ENCODE measurements at regions not wholly inside any gene's neighbourhood (a gene's known extent, or its start where the extent isn't known, plus 50 kb on each side); places are given as distances from the start of the nearest gene placed in this dataset.

DNA sequence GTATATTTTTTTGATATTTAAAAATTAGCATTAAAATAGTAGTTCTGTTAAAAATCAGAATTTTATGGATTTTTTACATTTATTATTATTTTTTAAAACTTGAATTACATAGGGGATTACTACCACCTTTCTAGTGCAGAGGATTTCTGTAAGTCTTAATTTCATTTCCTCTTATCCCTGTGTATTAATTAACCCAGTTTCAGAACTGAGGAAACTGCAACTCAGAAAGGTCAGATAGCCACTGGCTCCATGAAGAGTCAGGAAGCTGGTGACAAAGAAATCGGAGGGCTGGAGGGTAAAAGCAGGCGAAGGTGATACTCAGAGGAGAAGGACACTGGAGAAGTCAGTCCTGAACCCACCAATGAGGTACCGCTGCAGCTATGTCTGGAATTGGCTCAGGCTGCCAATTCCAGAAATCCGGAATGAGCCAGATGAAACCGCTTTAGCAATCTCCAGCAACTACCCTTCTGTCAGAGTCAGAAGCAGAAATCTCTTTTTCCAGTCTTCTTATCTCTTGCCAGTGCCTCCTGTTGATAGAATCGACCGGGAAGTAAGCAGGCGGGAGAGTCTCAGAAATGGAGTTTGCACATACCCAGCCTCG is 308.5 kb downstream of the SV2B start:
- H3K4me2 ChIP-seq (ENCODE audit: insufficient read depth, low read length) = no peak overlapping the region
- TF ChIP-seq, protein P1, sequence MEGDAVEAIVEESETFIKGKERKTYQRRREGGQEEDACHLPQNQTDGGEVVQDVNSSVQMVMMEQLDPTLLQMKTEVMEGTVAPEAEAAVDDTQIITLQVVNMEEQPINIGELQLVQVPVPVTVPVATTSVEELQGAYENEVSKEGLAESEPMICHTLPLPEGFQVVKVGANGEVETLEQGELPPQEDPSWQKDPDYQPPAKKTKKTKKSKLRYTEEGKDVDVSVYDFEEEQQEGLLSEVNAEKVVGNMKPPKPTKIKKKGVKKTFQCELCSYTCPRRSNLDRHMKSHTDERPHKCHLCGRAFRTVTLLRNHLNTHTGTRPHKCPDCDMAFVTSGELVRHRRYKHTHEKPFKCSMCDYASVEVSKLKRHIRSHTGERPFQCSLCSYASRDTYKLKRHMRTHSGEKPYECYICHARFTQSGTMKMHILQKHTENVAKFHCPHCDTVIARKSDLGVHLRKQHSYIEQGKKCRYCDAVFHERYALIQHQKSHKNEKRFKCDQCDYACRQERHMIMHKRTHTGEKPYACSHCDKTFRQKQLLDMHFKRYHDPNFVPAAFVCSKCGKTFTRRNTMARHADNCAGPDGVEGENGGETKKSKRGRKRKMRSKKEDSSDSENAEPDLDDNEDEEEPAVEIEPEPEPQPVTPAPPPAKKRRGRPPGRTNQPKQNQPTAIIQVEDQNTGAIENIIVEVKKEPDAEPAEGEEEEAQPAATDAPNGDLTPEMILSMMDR (IDR thresholded peaks at IDR 0.05; ENCODE audit: extremely low read depth, low read depth, low read length) = no peak
- H4K20me1 ChIP-seq (ENCODE audit: insufficient read depth, low read length) = no peaks in the 10 kb centered on the region

DNA sequence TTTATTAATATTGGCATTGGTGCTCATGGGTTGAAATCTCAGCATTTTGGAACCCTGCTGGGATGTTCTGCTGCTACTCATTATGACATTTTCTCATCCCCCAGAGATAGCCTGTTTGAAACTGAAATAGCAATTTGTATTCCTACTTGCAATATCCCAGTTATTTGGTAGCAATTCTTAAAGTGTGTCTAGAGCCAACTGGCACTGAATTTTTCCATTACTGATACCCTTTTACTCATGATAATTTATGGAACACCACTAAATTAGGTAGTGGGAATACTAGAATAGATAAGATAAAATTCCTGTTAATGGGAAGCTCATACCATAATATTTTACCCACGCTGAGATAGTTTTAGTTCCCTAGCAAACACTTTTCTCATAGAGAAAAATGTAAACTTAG is 309.3 kb downstream of the SV2B start:
- Histone ChIP-seq H3K27me3 (ENCODE audit: insufficient read depth, low read length) (no peaks in the 10 kb centered on the region), H4K20me1 (ENCODE audit: insufficient read depth, low read length) (no peaks in the 10 kb centered on the region), H2AFZ (ENCODE audit: low read length) (no peak overlapping the region), H3K4me3 (ENCODE audit: insufficient read depth, low read length) (no peak overlapping the region), H3K36me3 (ENCODE audit: insufficient read depth, low read length) (no peaks in the 10 kb centered on the region), H3K79me2 (ENCODE audit: insufficient read depth, low read length) (no peaks in the 10 kb centered on the region), H3K9me3 (ENCODE audit: low read depth, low read length) (no peaks in the 10 kb centered on the region), H3K4me1 (ENCODE audit: insufficient read depth, low read length) (peaks cover 6% of the 10 kb centered on the region), H3K4me2 (ENCODE audit: insufficient read depth, low read length) (no peak overlapping the region), H3K27ac (ENCODE audit: low read depth, low read length) (no peak overlapping the region)
- DNase-seq (ENCODE audit: insufficient read length, low spot score, missing footprints) = no peak
- TF ChIP-seq, protein P1 (IDR thresholded peaks at IDR 0.05; ENCODE audit: extremely low read depth, low read depth, low read length) = no peak

More for the DNA sequence above, 308.5 kb downstream of the SV2B start:
- Histone ChIP-seq H3K4me3 (ENCODE audit: insufficient read depth, low read length) (no peak overlapping the region), H3K27ac (ENCODE audit: low read depth, low read length) (no peak overlapping the region), H2AFZ (ENCODE audit: low read length) (no peak overlapping the region), H3K79me2 (ENCODE audit: insufficient read depth, low read length) (no peaks in the 10 kb centered on the region), H3K9me3 (ENCODE audit: low read depth, low read length) (no peaks in the 10 kb centered on the region), H3K36me3 (ENCODE audit: insufficient read depth, low read length) (no peaks in the 10 kb centered on the region), H3K4me1 (ENCODE audit: insufficient read depth, low read length) (peaks cover 6% of the 10 kb centered on the region), H3K27me3 (ENCODE audit: insufficient read depth, low read length) (no peaks in the 10 kb centered on the region)
- DNase-seq (ENCODE audit: insufficient read length, low spot score, missing footprints) = no peak

DNA sequence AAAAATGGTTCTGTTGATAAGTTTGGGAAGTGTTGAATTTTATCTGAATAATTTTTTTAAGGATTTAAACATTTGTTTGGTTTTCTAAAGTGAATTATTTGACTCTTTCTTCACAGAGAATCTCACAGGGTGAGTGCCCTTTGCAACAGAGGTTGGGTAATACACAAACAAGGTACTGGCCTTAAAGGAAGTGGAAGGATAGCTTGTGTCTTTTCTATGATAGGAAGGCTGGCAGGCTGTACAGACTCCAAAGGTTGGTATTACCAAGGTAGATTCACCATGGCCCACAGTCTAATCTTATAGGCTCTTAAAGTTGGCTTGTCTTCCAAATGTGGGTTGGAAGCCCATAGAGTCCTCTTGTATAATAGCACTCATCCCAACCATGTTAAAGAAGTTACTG is 311.5 kb downstream of the SV2B start:
- Histone ChIP-seq H3K4me2 (ENCODE audit: insufficient read depth, low read length) (no peak overlapping the region), H3K4me1 (ENCODE audit: insufficient read depth, low read length) (peaks cover 6% of the 10 kb centered on the region), H2AFZ (ENCODE audit: low read length) (no peak overlapping the region), H3K27ac (ENCODE audit: low read depth, low read length) (no peak overlapping the region), H3K9me3 (ENCODE audit: low read depth, low read length) (no peaks in the 10 kb centered on the region), H3K27me3 (ENCODE audit: insufficient read depth, low read length) (no peaks in the 10 kb centered on the region), H3K79me2 (ENCODE audit: insufficient read depth, low read length) (no peaks in the 10 kb centered on the region), H4K20me1 (ENCODE audit: insufficient read depth, low read length) (no peaks in the 10 kb centered on the region), H3K36me3 (ENCODE audit: insufficient read depth, low read length) (no peaks in the 10 kb centered on the region), H3K4me3 (ENCODE audit: insufficient read depth, low read length) (no peak overlapping the region)
- no peak for DNase-seq (ENCODE audit: insufficient read length, low spot score, missing footprints)
- TF ChIP-seq, protein P1 (IDR thresholded peaks at IDR 0.05; ENCODE audit: extremely low read depth, low read depth, low read length) = no peak

DNA sequence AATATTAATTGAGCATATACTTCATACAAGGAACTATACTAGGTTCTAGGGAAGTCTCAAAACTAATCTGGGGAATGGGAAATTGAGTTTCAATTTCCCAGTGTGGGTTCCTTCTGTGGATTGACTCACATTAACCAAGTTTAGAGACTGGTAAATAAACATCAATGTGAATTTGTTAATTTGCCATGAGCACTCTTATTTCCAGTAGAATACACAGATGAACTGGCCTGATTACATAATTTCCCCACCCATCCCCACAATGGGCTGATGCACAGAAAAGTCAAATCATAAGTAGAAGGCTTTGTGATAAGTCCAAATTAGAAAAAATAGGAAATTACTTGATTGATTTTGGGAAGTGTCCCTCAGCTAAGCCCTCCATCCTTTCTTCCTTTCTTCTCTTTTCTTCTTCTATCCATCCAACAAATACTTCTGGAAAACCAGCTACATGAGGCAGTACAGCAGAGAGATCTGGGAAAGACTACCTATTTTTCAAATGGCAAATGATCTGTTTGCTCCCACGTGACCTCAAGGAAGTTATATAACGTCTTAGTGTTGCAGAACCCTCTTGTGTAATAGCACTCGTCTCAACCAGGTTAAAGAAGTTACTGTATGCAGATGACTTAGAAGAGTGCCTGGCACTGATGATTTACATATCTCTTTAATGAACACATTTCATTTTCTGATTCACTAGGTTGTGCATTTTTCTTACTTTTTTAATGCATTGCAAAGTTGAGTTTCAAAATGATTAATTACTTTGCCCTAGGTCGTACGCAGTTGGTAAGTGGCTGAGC is 312.3 kb downstream of the SV2B start:
- Histone ChIP-seq H3K27ac (ENCODE audit: low read depth, low read length) (no peak overlapping the region), H3K79me2 (ENCODE audit: insufficient read depth, low read length) (no peaks in the 10 kb centered on the region), H4K20me1 (ENCODE audit: insufficient read depth, low read length) (no peaks in the 10 kb centered on the region), H3K4me2 (ENCODE audit: insufficient read depth, low read length) (no peak overlapping the region), H3K36me3 (ENCODE audit: insufficient read depth, low read length) (no peaks in the 10 kb centered on the region), H3K4me3 (ENCODE audit: insufficient read depth, low read length) (no peak overlapping the region), H3K4me1 (ENCODE audit: insufficient read depth, low read length) (peaks cover 6% of the 10 kb centered on the region), H3K27me3 (ENCODE audit: insufficient read depth, low read length) (no peaks in the 10 kb centered on the region), H2AFZ (ENCODE audit: low read length) (no peak overlapping the region), H3K9me3 (ENCODE audit: low read depth, low read length) (no peaks in the 10 kb centered on the region)
- DNase-seq (ENCODE audit: insufficient read length, low spot score, missing footprints) = no peak
- TF ChIP-seq, protein P1 (IDR thresholded peaks at IDR 0.05; ENCODE audit: extremely low read depth, low read depth, low read length) = no peak
